Liver (tissue), 8 donors: ENCODE measurements at regions not wholly inside any gene's neighbourhood (a gene's known extent, or its start where the extent isn't known, plus 50 kb on each side); places are given as distances from the start of the nearest gene placed in this dataset.

Experiments used
- DNase-seq: peaks from one replicate; pipeline ENCODE4 v3.0.0-alpha.2; 2017; ENCODE audit warnings: low spot score
- H3K27ac ChIP-seq, 2 donors: one replicate each; pipeline ENCODE4 v1.7.0; 2013; ENCODE audit warnings: inconsistent platforms in 2 of 2, low read length in 2 of 2, control low read depth in 1 of 2, low read depth in 1 of 2, mild to moderate bottlenecking in 1 of 2
- H3K27me3 ChIP-seq, 4 donors: one replicate each; pipeline versions ENCODE4 v1.6.1 to v1.7.0; 2013; ENCODE audit warnings: low read length in 3 of 4, inconsistent platforms in 1 of 4, mild to moderate bottlenecking in 1 of 4, moderate library complexity in 1 of 4; ENCODE audit not compliant: control insufficient read depth in 4 of 4, insufficient read depth in 4 of 4
- H3K36me3 ChIP-seq, 4 donors: one replicate each; pipeline versions ENCODE4 v1.6.1 to v1.7.0; 2013; ENCODE audit warnings: low read length in 3 of 4, mild to moderate bottlenecking in 3 of 4, low read depth in 1 of 4, moderate library complexity in 1 of 4; ENCODE audit not compliant: control insufficient read depth in 4 of 4, insufficient read depth in 3 of 4
- H3K4me1 ChIP-seq, 4 donors: one replicate each; pipeline versions ENCODE4 v1.6.1 to v1.7.0; 2013; ENCODE audit warnings: low read length in 3 of 4, mild to moderate bottlenecking in 3 of 4, moderate library complexity in 1 of 4; ENCODE audit not compliant: control insufficient read depth in 4 of 4, insufficient read depth in 4 of 4
- H3K4me3 ChIP-seq, 3 donors: one replicate each; pipeline versions ENCODE4 v1.6.1 to v1.7.0; 2013; ENCODE audit warnings: low read length in 3 of 3, control low read depth in 1 of 3, low read depth in 1 of 3, mild to moderate bottlenecking in 1 of 3
- H3K9ac ChIP-seq, 2 donors: one replicate each; pipeline ENCODE4 v1.7.0; 2013; ENCODE audit warnings: low read length in 2 of 2, mild to moderate bottlenecking in 2 of 2, moderate library complexity in 2 of 2, control low read depth in 1 of 2, low read depth in 1 of 2
- H3K9me3 ChIP-seq, 4 donors: one replicate each; pipeline versions ENCODE4 v1.6.1 to v1.7.0; 2013; ENCODE audit warnings: low read length in 3 of 4; ENCODE audit not compliant: control insufficient read depth in 4 of 4
- ATF3 ChIP-seq: IDR thresholded peaks from 2 replicates; pipeline ENCODE4 v1.6.1; 2016; ENCODE audit warnings: antibody characterized with exemption
- CTCF ChIP-seq: fragments of 150-350 bp; IDR thresholded peaks from 2 replicates; pipeline ENCODE4 v1.5.1; 2017; ENCODE audit warnings: improper control_type of control experiment, low read depth, low read length; ENCODE audit not compliant: missing input control
- EGR1 ChIP-seq, 2 donors: IDR thresholded peaks; 2 replicates each; pipeline ENCODE4 v1.6.1; 2016 to 2018; ENCODE audit warnings: antibody characterized with exemption in 2 of 2, low read depth in 2 of 2
- FOXA2 ChIP-seq: IDR thresholded peaks from 2 replicates; pipeline ENCODE4 v1.6.1; 2016; ENCODE audit warnings: antibody characterized with exemption
- GABPA ChIP-seq, 2 donors: IDR thresholded peaks in 1 of 2; conservative IDR thresholded peaks in 1 of 2; 2 replicates each; pipeline ENCODE4 v1.6.1; 2016; ENCODE audit warnings: antibody characterized with exemption in 2 of 2, mild to moderate bottlenecking in 1 of 2, moderate library complexity in 1 of 2
- HNF4A ChIP-seq, 2 donors: conservative IDR thresholded peaks; 2 replicates each; pipeline ENCODE4 v1.6.1; 2016; ENCODE audit warnings: antibody characterized with exemption in 2 of 2, mild to moderate bottlenecking in 2 of 2
- HNF4G ChIP-seq: IDR thresholded peaks from 2 replicates; pipeline ENCODE4 v1.6.1; 2016; ENCODE audit warnings: antibody characterized with exemption
- JUND ChIP-seq, 2 donors: IDR thresholded peaks; 2 replicates each; pipeline ENCODE4 v1.6.1; 2016; ENCODE audit warnings: antibody characterized with exemption in 2 of 2
- NR2F2 ChIP-seq: IDR thresholded peaks from 2 replicates; pipeline ENCODE4 v1.6.1; 2016; ENCODE audit warnings: antibody characterized with exemption
- RAD21 ChIP-seq, 2 donors: IDR thresholded peaks; 2 replicates each; pipeline ENCODE4 v1.6.1; 2016; ENCODE audit warnings: antibody characterized with exemption in 2 of 2, mild to moderate bottlenecking in 2 of 2
- RXRA ChIP-seq, 2 donors: IDR thresholded peaks; 2 replicates each; pipeline ENCODE4 v1.6.1; 2017 to 2018; ENCODE audit warnings: antibody characterized with exemption in 2 of 2, mild to moderate bottlenecking in 1 of 2
- TAF1 ChIP-seq: conservative IDR thresholded peaks from 2 replicates; pipeline ENCODE4 v1.6.1; 2016; ENCODE audit warnings: antibody characterized with exemption, mild to moderate bottlenecking
- YY1 ChIP-seq: IDR thresholded peaks from 2 replicates; pipeline ENCODE4 v1.6.1; 2016; ENCODE audit warnings: antibody characterized with exemption, mild to moderate bottlenecking
- ZBTB33 ChIP-seq: IDR thresholded peaks from 2 replicates; pipeline ENCODE4 v1.6.1; 2016; ENCODE audit warnings: antibody characterized with exemption
- WGBS: extraction: QIAGEN DNeasy Blood & Tissue Kit; methylation state at CpG from one replicate; pipeline ENCODE4 v1.1.7; 2013; 5-methylcytosine and 5-hydroxymethylcytosine counted together
- donor health status: healthy.
- donor health status: healthy.
- donor health status: healthy.
- donor health status: healthy.
- donor health status: healthy.

DNA sequence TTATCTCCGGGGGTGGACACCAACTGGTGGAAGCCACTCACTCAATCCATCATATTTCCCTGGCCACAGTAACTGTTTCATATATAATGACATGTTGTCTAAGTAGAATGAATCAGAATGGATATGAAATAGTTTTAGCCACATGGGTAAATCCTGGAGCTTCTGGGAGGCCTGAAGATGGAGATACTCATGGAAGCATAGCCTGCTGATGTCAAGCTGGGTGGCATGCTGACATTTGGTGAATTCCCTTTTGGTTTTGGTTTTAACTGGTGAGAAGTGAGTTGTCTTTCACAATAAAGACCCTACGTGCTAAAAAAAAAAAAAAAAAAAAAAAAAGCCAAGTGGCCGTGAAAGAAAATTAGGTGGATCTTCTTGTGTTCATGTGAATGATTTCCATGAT, 105.3 kb upstream of the ITGA6 start:
- no peaks in the 10 kb centered on the region for H3K27me3 ChIP-seq
- TF ChIP-seq JUND (IDR thresholded peaks at IDR 0.05) (no peak), NR2F2 (no peak), HNF4A (conservative IDR thresholded peaks at IDR 0.05) (no peak), TAF1 (no peak), YY1 (no peak), RXRA (IDR thresholded peaks at IDR 0.05) (no peak), ATF3 (no peak), RAD21 (IDR thresholded peaks at IDR 0.05) (no peak)
- no peaks in the 10 kb centered on the region for H3K36me3 ChIP-seq
- H3K9ac ChIP-seq: no peak overlapping the region
- no peak for DNase-seq
- H3K27ac ChIP-seq: no peak overlapping the region
- no peaks in the 10 kb centered on the region for H3K4me1 ChIP-seq
- H3K9me3 ChIP-seq: no peaks in the 10 kb centered on the region
- no peak overlapping the region for H3K4me3 ChIP-seq
- WGBS: 94% methylated on average over 3 of the region's 3 CpGs

- no peak for DNase-seq
- no peak overlapping the region for H3K27ac ChIP-seq
- H3K4me1 ChIP-seq: no peaks in the 10 kb centered on the region
- 85% methylated on average over 6 of the region's 6 CpGs for WGBS
- H3K27me3 ChIP-seq: no peaks in the 10 kb centered on the region
- TF ChIP-seq TAF1 (no peak), ATF3 (no peak), GABPA (IDR thresholded peaks at IDR 0.05 in 1 of 2, conservative IDR thresholded peaks at IDR 0.05 in 1 of 2) (no peak), HNF4G (no peak), CTCF (no peak), FOXA2 (no peak), JUND (IDR thresholded peaks at IDR 0.05) (no peak), NR2F2 (no peak), RAD21 (IDR thresholded peaks at IDR 0.05) (no peak), EGR1 (IDR thresholded peaks at IDR 0.05; ENCODE audit: low read depth in 2 of 2) (no peak), ZBTB33 (no peak)
- no peak overlapping the region for H3K9ac ChIP-seq
- H3K4me3 ChIP-seq: no peak overlapping the region
- no peaks in the 10 kb centered on the region for H3K36me3 ChIP-seq
- no peaks in the 10 kb centered on the region for H3K9me3 ChIP-seq
Observed at GRCh38 chr2:172323256-172323655, 104.1 kb upstream of the ITGA6 start.
